LNCAP (cell line): ENCODE measurements at regions not wholly inside any gene's neighbourhood (a gene's known extent, or its start where the extent isn't known, plus 50 kb on each side); places are given as distances from the start of the nearest gene placed in this dataset.

ENCODE experiments used
- TF ChIP-seq, protein P1 (sequence below): fragments of 450-650 bp; IDR thresholded peaks from 2 replicates; pipeline ENCODE4 v1.5.1; 2017; ENCODE audit warnings: mild to moderate bottlenecking

DNA sequence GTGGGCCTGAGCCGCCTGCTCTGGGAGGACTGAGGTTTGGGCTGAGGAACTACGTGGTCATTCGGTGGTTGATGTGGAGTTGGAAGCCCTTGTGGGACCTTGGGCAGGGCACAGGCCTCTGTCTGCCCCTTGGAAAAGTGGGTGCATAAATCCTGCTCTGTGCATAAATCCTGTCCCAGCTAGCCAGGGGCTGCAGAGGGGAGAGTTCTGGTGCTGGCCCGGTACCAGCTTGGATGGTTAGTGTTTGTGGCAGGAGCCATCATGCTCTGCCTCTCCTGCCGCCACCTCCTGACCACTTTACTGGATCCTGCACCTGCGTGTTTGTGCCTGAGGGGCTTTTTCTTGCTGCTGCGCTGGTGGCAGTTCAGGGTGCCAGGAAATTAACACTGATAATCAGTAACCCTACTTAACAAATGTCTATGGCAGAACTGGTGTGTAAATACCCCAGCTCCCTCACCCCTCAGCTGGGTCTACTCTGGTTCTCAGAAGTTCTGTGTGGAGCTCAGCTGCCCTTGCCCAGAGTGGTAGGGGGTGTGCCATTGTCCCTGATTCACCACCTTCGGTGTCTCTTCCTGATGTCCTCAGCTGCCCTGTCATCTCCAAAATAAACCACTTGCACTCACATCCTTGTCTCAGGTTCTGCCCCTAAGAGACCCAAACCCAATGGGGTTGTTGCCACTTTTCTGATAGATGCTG, 156.8 kb downstream of the GLI2 start:
- TF ChIP-seq, protein P1, sequence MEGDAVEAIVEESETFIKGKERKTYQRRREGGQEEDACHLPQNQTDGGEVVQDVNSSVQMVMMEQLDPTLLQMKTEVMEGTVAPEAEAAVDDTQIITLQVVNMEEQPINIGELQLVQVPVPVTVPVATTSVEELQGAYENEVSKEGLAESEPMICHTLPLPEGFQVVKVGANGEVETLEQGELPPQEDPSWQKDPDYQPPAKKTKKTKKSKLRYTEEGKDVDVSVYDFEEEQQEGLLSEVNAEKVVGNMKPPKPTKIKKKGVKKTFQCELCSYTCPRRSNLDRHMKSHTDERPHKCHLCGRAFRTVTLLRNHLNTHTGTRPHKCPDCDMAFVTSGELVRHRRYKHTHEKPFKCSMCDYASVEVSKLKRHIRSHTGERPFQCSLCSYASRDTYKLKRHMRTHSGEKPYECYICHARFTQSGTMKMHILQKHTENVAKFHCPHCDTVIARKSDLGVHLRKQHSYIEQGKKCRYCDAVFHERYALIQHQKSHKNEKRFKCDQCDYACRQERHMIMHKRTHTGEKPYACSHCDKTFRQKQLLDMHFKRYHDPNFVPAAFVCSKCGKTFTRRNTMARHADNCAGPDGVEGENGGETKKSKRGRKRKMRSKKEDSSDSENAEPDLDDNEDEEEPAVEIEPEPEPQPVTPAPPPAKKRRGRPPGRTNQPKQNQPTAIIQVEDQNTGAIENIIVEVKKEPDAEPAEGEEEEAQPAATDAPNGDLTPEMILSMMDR: no peak

DNA sequence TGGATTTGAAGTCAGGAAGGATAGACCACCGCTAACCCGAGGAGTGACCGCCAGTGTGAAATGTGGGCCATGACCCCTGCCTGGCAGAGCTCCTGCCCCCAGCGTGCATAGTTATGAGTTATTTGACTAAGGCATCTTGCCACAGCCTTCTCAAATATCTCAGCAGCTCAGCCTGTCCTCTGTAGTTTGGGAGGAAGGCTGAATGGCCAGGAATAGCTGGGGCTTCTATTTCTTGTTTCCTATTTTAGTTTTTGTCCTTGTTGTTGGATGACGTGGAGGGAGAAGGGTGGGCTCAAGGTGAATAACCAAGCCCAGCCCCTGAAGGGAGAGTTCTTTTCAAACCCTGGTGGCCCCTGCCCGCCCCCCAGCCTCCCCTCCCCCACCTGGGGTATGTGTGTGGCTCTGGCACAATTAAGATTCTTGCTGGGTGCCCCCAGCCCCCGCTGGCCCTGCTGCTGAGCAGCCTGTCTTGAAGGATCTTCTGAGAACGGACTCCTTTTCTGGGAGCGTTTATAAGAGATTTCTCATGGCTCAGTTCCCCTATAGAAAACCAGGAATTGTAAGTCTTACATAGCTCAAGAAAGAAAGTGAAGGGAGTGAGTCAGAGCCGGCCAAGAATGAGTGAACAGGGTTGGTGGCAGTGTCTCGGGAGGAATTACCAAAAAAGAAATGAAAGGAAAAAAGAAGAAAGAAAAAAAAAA, 157.4 kb downstream of the GLI2 start:
- TF ChIP-seq, protein P1: no peak

DNA sequence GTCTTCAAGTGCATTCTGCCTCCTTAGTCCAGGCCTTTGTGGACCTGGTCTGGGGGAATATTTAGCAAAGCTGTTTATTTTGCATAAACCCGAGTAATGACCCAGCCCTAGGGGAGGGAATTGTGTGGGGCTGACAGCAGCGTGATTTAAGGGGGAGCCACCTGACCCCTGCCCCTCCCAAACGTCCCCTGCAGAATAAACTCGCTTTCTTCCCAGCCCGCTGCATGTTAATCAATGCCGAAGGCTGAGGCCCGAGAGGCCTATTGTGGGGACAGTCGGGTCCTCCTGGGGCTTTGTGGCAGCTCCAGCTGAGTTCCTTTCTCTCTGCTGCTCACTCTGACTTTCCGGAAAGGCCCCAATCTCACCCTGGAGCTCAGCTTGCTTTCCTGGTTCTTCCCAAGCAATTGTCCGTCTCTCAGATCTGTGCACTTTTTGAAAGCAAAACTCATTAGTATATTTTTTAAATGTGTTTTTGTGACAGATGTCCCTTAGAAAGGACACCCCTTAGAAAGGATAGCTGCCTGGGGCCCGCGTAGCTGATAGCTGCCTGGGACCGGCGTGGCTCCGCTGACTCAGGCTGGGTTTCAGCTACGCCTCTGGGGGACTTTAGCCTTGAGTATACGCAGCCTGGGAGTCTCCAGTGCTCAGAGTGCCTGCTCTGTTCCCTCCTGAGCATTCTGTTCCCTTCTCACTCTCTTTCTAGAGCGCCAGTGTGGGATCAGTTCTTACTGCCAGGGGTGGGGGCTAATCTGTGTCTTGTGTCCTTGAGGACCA, 158.3 kb downstream of the GLI2 start:
- TF ChIP-seq, protein P1: no peak

DNA sequence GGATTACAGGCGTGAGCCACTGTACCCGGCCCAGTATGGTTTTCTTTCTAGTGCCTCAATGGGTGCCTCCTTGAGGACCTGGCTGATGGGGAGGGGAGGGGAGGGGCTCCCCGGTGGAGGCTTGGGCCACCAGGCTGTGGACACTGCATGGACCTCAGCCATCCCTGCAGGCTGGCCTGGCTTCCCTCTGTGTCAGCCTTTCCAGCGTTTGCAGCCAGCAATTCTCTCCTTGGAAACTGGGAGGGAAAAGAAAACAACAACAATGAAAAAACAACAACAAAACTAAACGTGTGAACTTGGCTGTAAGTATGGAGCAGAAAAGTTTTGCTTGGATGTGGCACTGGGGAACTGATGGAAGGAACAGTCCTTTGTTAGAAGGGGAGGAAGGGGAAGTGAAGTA, 159.3 kb downstream of the GLI2 start:
- TF ChIP-seq, protein P1: no peak

DNA sequence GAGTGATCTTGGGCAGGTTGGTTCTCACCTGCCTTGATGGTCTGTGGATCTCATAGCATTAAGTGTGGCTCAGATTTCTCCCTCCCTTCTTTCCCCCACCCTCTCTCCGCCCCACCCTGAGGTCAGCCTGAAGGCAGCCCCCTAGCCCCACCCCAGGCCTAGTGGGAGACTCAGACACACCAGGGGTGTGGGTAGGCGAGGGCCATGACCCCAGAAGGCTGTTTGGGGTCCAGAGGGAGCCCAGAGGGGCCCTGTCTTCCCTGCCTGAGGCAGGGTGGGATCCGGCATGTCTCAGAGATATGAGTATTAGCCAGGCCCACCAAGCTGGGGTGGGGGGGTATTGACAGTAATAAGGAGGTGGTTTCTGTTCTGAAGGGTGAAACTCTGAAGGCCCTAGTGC, 160.5 kb downstream of the GLI2 start:
- TF ChIP-seq, protein P1: no peak

DNA sequence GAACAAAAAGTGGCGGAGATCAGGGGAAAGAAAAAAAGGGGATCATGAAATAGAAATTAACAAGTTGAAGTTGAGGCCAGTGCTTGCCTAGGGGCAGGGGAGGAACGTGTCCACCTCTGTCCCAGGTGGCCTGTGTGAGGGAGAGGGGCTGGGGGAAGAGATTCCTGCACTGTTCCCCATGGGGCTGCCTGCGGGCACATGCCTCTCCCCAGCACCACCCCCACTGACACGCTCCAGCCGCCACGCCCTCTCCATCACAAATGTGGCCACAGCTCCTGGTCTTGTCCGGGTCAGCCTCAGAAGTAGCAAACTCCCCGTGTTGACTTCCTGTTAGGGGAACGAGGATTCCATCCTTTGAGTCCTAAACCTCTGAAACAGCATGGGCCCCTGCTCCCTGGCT, 161.2 kb downstream of the GLI2 start:
- TF ChIP-seq, protein P1: no peak

DNA sequence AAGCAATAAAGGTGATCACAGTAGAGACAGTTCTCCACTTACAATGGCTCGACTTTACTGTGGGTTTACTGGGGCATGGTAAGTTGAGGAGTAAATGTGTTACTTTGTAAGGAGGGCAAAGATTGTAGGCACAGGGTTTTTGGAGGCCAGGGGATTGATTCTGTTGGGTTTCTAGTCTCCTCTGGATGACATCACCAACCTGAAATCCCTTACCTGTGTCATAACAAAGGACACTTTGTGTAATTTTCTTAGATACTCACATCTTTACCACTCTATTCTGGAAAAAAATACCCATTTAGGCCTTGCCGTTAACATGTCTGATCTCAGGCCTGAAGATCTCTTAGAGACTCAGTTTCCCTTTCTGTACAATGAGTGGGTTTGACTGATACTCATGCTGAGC, 161.7 kb downstream of the GLI2 start:
- TF ChIP-seq, protein P1: no peak
